ENCODE measurements at regions not wholly inside any gene's neighbourhood (a gene's known extent, or its start where the extent isn't known, plus 50 kb on each side); places are given as distances from the start of the nearest gene placed in this dataset.

DNA sequence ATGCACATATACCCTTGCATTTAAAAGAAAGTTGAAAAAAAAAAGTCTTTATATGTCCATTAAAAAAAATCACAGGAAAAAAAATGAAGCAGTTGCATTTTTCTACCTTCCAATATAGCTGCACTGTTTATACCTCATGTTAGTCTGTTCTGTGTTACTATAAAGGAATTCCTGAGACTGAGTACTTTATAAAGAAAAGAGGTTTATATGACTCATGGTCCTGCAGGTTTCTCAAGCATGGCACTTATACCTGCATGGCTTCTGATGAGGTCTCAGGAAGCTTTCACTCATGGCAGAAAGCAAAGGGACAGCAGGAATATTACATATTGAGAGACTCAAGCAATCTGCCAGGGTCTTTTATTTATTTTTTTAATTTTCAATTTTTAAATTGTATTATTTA is 277.2 kb upstream of the BCHE start:
- no peaks in the 10 kb centered on the region for H3K9me2 ChIP-seq (replicated peaks; ENCODE audit: control insufficient read depth, low read length)
- no peaks in the 10 kb centered on the region for H3K4me1 ChIP-seq (ENCODE audit: control insufficient read depth, low read length)
- H3K4me2 ChIP-seq (ENCODE audit: low read length) = no peak overlapping the region
- H3K4me3 ChIP-seq (ENCODE audit: low read length) = no peak overlapping the region
- H3F3A ChIP-seq (ENCODE audit: control insufficient read depth, insufficient read depth) = no peaks in the 10 kb centered on the region
- no peaks in the 10 kb centered on the region for H4K20me1 ChIP-seq (ENCODE audit: control insufficient read depth, insufficient read depth, low read depth, low read length)
- no peaks in the 10 kb centered on the region for H3K9me3 ChIP-seq (ENCODE audit: control insufficient read depth, insufficient read depth, low read length)
- no peak overlapping the region for H3K27ac ChIP-seq (ENCODE audit: low read depth, low read length)
- H3K27me3 ChIP-seq (ENCODE audit: control insufficient read depth, low read length) = no peaks in the 10 kb centered on the region
- TF ChIP-seq EZH2phosphoT487 (IDR thresholded peaks at IDR 0.05; ENCODE audit: borderline replicate concordance, low read length) = no peak
- TF ChIP-seq, protein P1, sequence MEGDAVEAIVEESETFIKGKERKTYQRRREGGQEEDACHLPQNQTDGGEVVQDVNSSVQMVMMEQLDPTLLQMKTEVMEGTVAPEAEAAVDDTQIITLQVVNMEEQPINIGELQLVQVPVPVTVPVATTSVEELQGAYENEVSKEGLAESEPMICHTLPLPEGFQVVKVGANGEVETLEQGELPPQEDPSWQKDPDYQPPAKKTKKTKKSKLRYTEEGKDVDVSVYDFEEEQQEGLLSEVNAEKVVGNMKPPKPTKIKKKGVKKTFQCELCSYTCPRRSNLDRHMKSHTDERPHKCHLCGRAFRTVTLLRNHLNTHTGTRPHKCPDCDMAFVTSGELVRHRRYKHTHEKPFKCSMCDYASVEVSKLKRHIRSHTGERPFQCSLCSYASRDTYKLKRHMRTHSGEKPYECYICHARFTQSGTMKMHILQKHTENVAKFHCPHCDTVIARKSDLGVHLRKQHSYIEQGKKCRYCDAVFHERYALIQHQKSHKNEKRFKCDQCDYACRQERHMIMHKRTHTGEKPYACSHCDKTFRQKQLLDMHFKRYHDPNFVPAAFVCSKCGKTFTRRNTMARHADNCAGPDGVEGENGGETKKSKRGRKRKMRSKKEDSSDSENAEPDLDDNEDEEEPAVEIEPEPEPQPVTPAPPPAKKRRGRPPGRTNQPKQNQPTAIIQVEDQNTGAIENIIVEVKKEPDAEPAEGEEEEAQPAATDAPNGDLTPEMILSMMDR (IDR thresholded peaks at IDR 0.05; ENCODE audit: low read depth, low read length, poor library complexity, severe bottlenecking) = no peak
- no peaks in the 10 kb centered on the region for H3K36me3 ChIP-seq (ENCODE audit: control insufficient read depth, low read length)
- no peaks in the 10 kb centered on the region for H3K79me2 ChIP-seq (ENCODE audit: control insufficient read depth, low read length)

DNA sequence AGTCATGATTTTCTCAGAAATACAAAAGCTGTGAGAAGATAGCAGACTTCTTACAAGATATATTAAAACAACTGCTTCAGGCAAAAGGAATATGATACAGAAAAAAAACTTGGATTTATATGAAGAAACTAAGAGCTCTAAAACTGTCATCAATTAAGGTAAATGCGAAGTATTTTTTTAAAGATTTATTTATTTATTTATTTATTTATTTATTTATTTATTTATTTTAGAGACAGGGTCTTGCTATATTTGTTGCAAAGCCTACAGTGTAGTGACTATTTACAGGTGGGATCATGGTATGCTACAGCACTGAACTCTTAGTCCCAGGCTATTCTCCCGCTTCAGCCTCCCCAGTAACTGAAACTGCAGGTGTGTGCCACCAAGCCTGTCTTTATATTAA is 274.3 kb upstream of the BCHE start:
- no peak overlapping the region for H3K27ac ChIP-seq (ENCODE audit: low read depth, low read length)
- H3K27me3 ChIP-seq (ENCODE audit: control insufficient read depth, low read length) = no peaks in the 10 kb centered on the region
- no peaks in the 10 kb centered on the region for H4K20me1 ChIP-seq (ENCODE audit: control insufficient read depth, insufficient read depth, low read depth, low read length)
- no peaks in the 10 kb centered on the region for H3K9me3 ChIP-seq (ENCODE audit: control insufficient read depth, insufficient read depth, low read length)
- H3F3A ChIP-seq (ENCODE audit: control insufficient read depth, insufficient read depth) = no peaks in the 10 kb centered on the region
- no peak overlapping the region for H3K4me3 ChIP-seq (ENCODE audit: low read length)
- TF ChIP-seq EZH2phosphoT487 (IDR thresholded peaks at IDR 0.05; ENCODE audit: borderline replicate concordance, low read length) = no peak
- TF ChIP-seq, protein P1 (IDR thresholded peaks at IDR 0.05; ENCODE audit: low read depth, low read length, poor library complexity, severe bottlenecking) = no peak
- H3K9me2 ChIP-seq (replicated peaks; ENCODE audit: control insufficient read depth, low read length) = no peaks in the 10 kb centered on the region
- no peaks in the 10 kb centered on the region for H3K36me3 ChIP-seq (ENCODE audit: control insufficient read depth, low read length)
- no peaks in the 10 kb centered on the region for H3K4me1 ChIP-seq (ENCODE audit: control insufficient read depth, low read length)
- no peak overlapping the region for H3K4me2 ChIP-seq (ENCODE audit: low read length)
- no peaks in the 10 kb centered on the region for H3K79me2 ChIP-seq (ENCODE audit: control insufficient read depth, low read length)

DNA sequence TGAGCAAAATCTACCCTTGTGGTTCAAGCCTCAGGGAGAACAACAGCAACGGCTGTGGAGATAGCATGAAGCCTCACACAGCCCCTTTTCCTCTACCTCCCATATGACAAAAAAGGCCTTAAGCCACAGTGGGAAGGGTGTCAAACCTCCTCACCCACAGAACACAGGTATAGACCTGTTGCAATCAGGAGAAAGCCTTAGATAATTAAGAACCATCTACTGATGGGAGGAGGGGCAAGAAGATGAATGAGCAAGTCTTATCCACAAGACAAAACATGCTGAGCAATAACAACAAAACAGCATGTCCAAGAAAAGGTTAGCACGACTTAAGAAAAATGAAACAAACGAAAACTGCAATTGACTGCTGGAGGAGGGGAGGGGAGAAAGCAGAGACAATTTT is 272.9 kb upstream of the BCHE start:
- Histone ChIP-seq H3K9me3 (ENCODE audit: control insufficient read depth, insufficient read depth, low read length) (no peaks in the 10 kb centered on the region), H3K36me3 (ENCODE audit: control insufficient read depth, low read length) (no peaks in the 10 kb centered on the region), H3K27ac (ENCODE audit: low read depth, low read length) (no peak overlapping the region), H3K9me2 (replicated peaks; ENCODE audit: control insufficient read depth, low read length) (no peaks in the 10 kb centered on the region), H4K20me1 (ENCODE audit: control insufficient read depth, insufficient read depth, low read depth, low read length) (no peaks in the 10 kb centered on the region), H3F3A (ENCODE audit: control insufficient read depth, insufficient read depth) (no peaks in the 10 kb centered on the region), H3K4me1 (ENCODE audit: control insufficient read depth, low read length) (no peaks in the 10 kb centered on the region), H3K4me3 (ENCODE audit: low read length) (no peak overlapping the region), H3K27me3 (ENCODE audit: control insufficient read depth, low read length) (no peaks in the 10 kb centered on the region), H3K4me2 (ENCODE audit: low read length) (no peak overlapping the region), H3K79me2 (ENCODE audit: control insufficient read depth, low read length) (no peaks in the 10 kb centered on the region)
- TF ChIP-seq, protein P1 (IDR thresholded peaks at IDR 0.05; ENCODE audit: low read depth, low read length, poor library complexity, severe bottlenecking) = no peak
- TF ChIP-seq EZH2phosphoT487 (IDR thresholded peaks at IDR 0.05; ENCODE audit: borderline replicate concordance, low read length) = no peak

DNA sequence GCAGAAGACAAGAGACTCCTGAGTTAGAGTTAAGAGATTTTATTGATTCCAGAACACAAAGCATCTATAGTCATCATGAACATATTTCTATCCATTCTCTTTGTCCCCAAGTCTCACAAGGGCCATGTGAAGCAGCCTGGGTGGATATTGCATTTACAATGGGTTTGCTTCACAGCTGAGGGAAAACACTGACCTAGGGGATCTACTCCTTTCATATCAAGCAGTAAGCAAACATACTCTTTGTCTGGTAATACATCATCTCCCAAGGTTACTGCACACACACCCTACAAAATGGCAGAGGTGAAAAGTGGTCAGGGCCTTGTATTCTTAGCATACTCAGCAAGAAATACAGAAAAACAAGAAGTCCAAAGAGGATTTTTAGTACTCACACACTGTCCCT is 267.7 kb upstream of the BCHE start:
- Histone ChIP-seq H3K36me3 (ENCODE audit: control insufficient read depth, low read length) (no peaks in the 10 kb centered on the region), H3K27ac (ENCODE audit: low read depth, low read length) (no peak overlapping the region), H3K4me3 (ENCODE audit: low read length) (no peak overlapping the region), H4K20me1 (ENCODE audit: control insufficient read depth, insufficient read depth, low read depth, low read length) (no peaks in the 10 kb centered on the region), H3K9me2 (replicated peaks; ENCODE audit: control insufficient read depth, low read length) (no peaks in the 10 kb centered on the region), H3K9me3 (ENCODE audit: control insufficient read depth, insufficient read depth, low read length) (no peaks in the 10 kb centered on the region), H3K4me2 (ENCODE audit: low read length) (no peak overlapping the region), H3K79me2 (ENCODE audit: control insufficient read depth, low read length) (no peaks in the 10 kb centered on the region), H3K4me1 (ENCODE audit: control insufficient read depth, low read length) (no peaks in the 10 kb centered on the region), H3K27me3 (ENCODE audit: control insufficient read depth, low read length) (no peaks in the 10 kb centered on the region), H3F3A (ENCODE audit: control insufficient read depth, insufficient read depth) (no peaks in the 10 kb centered on the region)
- TF ChIP-seq EZH2phosphoT487 (IDR thresholded peaks at IDR 0.05; ENCODE audit: borderline replicate concordance, low read length) = no peak
- TF ChIP-seq, protein P1 (IDR thresholded peaks at IDR 0.05; ENCODE audit: low read depth, low read length, poor library complexity, severe bottlenecking) = no peak
